GM19328 (cell line): ENCODE measurements at regions not wholly inside any gene's neighbourhood (a gene's known extent, or its start where the extent isn't known, plus 50 kb on each side); places are given as distances from the start of the nearest gene placed in this dataset.
"Not testable (repeated sequence)": the region's sequence is repeated elsewhere in the genome, so short reads cannot be mapped to it uniquely, and the experiment has no call there.

Experiments
- ATAC-seq: cut with Tn5 transposase; IDR thresholded peaks from one replicate; pipeline ENCODE4 v1.9.1; 2021; ENCODE audit warnings: mild to moderate bottlenecking, moderate library complexity; ENCODE audit not compliant: unreplicated experiment

DNA sequence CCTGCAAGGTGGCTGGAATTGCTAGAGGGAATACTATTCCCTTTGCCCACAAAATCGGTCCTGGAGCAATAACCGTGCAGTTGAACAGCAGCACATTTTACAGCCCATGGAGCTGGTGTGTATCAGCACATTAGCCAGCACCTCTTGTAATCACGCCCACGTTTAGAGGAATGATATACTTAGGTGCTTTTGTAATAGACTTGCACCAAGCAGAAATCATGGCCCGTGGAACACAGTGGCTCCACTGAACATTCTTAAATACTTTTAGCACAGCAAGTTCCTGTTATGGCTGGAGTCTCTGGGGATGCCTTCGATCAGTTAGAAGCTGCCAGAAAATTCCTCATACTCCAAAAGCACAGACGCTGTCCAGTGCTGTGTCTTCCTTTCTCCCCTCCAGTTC lies 218.1 kb upstream of the FAM78B start:
- no peak for ATAC-seq

- no peak for ATAC-seq
Observed at GRCh38 chr1:166390366-166391033, 223.7 kb upstream of the FAM78B start.

- no peak for ATAC-seq
Observed at GRCh38 chr1:166391279-166392066, 224.7 kb upstream of the FAM78B start.

GRCh38 chr1:166395729-166396128 lies 228.9 kb upstream of the FAM78B start:
- no peak for ATAC-seq

DNA sequence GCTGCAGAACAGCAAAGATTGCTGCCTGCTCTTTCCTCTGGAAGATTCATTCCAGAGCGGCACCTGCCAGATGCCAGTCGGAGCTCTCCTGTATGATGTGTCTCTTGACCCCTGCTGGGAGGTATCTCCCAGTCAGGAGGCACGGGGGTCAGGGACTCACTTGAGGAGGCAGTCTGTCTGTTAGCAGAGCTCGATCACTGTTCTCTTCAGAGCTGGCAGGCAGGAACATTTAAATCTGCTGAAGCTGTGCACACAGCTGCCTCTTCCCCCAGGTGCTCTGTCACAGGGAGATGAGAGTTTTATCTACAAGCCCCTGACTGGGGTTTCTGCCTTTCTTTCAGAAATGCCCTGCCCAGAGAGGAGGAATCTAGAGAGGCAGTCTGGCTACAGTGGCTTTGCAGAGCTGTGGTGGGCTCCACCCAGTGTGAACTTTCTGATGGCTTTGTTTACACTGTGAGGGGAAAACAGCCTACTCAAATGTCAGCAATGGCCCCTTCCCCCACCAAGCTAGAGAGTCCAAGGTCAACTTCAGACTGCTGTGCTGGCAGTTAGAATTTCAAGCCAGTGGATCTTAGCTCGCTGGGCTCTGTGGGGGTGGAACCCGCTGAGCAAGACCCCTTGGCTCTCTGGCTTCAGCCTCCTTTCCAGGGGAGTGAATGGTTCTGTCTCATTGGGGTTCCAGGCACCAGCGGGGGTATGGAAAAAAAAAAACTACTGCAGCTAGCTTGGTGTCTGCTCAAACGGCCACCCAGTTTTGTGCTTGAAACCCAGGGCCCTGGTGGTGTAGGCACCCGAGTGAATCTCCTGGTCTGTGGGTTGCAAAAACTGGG lies 242.7 kb upstream of the FAM78B start:
- not testable (repeated sequence) for ATAC-seq

- ATAC-seq: no peak
Observed at GRCh38 chr1:166410083-166410385, 243.2 kb upstream of the FAM78B start.

- not testable (repeated sequence) for ATAC-seq
Observed at GRCh38 chr1:166416831-166417230, 250.0 kb upstream of the FAM78B start.

- no peak for ATAC-seq
Observed at GRCh38 chr1:166418344-166418933, 251.6 kb upstream of the FAM78B start.

DNA sequence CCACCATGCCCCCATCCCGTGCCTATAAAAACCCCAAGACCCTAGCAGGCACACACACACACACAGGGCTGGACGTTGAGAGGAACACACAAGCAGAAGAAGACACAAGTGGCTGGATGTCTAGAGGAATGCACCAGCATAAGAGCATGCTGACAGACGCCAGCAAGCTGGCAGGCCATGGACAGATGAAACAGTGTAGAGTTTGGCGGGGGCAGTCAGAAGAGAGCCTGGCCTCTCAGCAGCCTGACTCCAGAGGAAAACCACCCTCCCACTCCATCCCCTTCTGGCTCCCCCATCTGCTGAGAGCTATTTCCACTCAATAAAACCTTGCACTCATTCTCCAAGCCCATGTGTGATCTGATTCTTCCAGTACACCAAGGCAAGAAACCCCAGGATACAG lies 255.8 kb upstream of the FAM78B start:
- not testable (repeated sequence) for ATAC-seq

DNA sequence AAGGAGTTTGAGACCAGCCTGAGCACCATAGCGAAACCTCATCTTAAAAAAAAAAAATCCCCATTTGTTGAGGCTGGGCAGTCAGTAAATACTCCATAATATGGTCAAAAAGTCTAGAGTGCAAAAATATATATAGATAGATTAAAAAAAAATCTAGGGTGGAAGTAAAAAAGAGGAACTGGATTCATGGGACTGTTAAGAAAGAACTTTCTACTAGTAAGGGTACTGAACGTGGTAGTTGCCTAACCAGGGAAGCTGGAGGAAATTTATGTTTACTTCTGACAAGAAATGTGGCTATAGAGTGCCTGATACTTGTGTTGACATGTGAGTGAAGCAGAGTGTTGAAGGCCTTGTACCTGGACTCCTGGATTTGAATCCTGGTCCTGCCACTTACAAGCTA lies 265.9 kb upstream of the FAM78B start:
- no peak for ATAC-seq

DNA sequence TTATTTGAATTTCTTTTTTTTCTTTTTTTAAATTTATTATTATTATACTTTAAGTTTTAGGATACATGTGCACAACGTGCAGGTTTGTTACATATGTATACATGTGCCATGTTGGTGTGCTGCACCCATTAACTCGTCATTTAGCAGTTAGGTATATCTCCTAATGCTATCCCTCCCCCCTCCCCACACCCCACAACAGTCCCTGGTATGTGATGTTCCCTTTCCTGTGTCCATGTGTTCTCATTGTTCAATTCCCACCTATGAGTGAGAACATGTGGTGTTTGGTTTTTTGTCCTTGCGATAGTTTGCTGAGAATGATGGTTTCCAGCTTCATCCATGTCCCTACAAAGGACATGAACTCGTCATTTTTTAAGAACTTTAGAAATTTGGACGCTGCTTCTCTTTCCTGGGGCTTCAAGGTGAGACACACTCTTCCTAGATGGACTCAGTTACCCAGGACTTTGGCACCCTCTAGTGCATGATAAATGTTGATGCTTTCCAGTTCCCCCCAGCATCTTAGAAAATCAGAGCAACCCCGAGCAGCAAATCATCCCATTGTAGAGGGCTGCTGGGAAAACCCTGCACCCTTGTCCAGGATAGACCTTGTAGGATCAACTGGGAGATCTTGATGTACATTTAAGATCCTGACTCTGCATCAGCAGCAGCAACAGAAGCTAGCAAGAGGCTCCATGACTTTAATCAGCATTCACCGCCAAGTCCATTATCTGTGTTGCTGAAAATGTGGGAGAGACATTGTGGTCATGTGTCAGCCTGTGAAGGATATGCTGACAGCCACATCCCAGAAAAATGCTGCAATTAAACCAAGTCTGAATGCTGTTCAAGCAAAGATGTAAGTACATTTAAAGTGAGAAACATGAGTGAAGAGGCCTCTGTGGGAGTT lies 266.9 kb upstream of the FAM78B start:
- not testable (repeated sequence) for ATAC-seq

DNA sequence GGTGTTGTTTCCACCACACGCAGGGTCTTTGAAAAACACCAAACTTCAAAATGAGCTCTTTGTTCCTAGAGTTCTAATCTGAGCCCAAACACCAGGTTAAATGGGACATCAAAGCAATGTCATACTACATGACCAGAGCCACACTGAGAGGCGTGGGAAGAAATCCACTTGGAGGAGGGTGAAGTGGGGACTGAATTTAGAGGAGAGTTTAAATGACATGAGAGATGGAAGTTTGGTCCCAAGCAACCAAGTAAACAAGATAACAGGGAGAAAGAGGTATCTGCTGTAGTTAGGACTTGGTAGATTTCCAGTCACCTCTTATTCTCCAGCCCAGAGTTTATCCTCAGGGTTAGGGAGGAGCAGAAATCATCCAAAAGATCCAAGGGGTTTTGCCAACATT lies 290.9 kb upstream of the FAM78B start:
- no peak for ATAC-seq

GRCh38 chr1:166464333-166464732 lies 297.5 kb upstream of the FAM78B start:
- no peak for ATAC-seq

GRCh38 chr1:166470014-166470413 lies 303.2 kb upstream of the FAM78B start:
- no peak for ATAC-seq

GRCh38 chr1:166470441-166470840 lies 303.6 kb upstream of the FAM78B start:
- no peak for ATAC-seq

DNA sequence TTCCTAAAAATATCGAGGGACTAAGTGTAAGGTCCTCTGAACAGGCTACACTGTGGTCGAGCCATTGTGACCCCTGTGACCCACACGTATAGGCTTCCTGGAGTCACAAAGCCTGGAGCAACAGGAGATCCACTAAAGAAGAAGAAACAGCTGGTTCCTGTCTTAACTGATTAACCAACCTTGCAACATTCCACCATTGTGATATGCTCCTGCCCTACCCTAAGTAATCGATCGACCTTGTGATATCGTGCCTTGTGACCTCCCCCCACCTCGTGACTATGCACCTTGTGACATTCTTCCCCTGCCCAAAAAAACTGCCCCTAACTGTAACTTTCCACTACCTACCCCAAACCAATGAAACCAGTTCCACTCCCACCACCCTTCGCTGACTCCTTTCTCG lies 304.6 kb upstream of the FAM78B start:
- ATAC-seq: no peak

DNA sequence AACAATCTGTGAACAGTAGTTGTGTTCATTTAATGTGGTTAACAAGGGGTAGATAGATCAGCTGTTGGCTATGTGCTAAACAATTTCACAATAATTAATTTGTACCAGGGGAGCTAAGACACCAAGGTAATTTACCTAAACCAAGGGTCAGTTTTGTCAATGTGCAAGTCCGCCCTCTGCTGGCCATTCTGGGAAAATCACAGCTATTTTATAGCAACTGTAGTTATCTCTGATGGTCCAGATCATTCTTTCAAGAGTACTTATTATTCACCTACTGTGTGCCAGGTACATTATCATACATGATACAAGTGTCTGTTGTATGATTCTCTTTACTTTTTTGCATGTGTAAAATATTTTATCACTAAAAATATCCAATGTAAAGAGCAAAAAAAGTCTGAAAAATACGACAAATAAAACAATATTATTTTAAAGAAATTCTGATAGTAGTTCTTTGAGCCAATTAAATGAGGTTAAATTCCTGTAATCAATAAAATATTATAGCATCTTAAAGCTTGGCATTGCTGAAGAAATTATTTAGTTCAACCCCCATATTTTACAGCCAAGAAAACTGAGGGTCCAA lies 312.3 kb upstream of the FAM78B start:
- no peak for ATAC-seq

- no peak for ATAC-seq
Observed at GRCh38 chr1:166484471-166484870, 317.7 kb upstream of the FAM78B start.

DNA sequence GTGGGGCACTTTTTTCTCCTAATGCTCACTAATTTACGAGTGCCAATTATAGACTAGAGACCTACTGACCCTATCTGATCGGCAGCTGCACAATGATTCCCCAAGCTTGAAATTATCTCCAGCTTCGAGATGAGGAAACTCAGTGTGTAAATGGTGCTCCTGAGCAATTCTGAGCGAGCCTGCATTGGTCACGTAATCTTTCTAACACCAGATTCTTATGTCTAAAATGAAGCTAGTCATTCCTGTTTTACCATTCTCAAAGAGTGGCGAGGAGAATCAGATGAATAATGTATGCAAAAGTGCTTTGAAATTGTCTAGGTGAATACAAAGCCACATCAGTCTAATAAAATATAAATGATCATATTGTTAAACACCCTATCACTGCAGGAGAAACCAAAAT lies 318.1 kb upstream of the FAM78B start:
- no peak for ATAC-seq

DNA sequence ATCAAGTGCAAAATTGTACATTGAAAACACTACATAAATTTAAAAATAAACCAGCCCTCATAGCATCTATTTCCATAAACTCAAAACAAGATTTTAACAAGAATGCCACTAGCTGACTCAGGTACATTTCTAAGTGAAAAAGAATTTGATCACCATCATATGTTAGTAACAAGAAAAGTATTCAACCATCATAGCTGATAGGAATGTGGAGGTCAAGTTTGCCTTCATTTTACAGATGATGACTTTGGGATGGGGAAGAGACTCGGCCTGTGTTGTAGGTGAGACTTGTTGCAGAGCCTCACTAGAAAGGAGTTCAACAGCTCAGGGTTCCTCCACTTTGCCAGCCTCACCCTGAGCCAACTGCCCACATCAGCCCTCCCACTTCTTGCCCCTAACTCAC lies 318.8 kb upstream of the FAM78B start:
- ATAC-seq: no peak
